HL-60 (cell line): ENCODE measurements at regions not wholly inside any gene's neighbourhood (a gene's known extent, or its start where the extent isn't known, plus 50 kb on each side); places are given as distances from the start of the nearest gene placed in this dataset.

ENCODE experiments used
- CTCF ChIP-seq: IDR thresholded peaks from one replicate; pipeline ENCODE4 v1.5.1; 2011; ENCODE audit warnings: low read length, control low read depth, inconsistent platforms; ENCODE audit not compliant: insufficient read depth
- GABPA ChIP-seq: IDR thresholded peaks from 2 replicates; pipeline ENCODE4 v1.6.1; 2012; ENCODE audit warnings: low read depth
- POLR2AphosphoS5 ChIP-seq: IDR thresholded peaks from 2 replicates; pipeline ENCODE4 v1.6.1; 2012; ENCODE audit warnings: low read depth
- REST ChIP-seq: IDR thresholded peaks from 2 replicates; pipeline ENCODE4 v1.6.1; 2012; ENCODE audit warnings: low read depth; ENCODE audit not compliant: insufficient replicate concordance
- SPI1 ChIP-seq: IDR thresholded peaks from 2 replicates; pipeline ENCODE4 v1.6.1; 2012; ENCODE audit warnings: low read depth, mild to moderate bottlenecking, borderline replicate concordance

GRCh38 chr9:120324996-120325642 is 254.8 kb downstream of the CDK5RAP2 start:
- no peak for TF ChIP-seq CTCF
- no peak for TF ChIP-seq GABPA
- TF ChIP-seq POLR2AphosphoS5: no peak
- no peak for TF ChIP-seq REST
- no peak for TF ChIP-seq SPI1
